8988T (cell line): ENCODE measurements at regions not wholly inside any gene's neighbourhood (a gene's known extent, or its start where the extent isn't known, plus 50 kb on each side); places are given as distances from the start of the nearest gene placed in this dataset.
"Not testable (repeated sequence)": the region's sequence is repeated elsewhere in the genome, so short reads cannot be mapped to it uniquely, and the experiment has no call there.

ENCODE experiments used
- DNase-seq: peaks from one replicate; pipeline ENCODE4 v3.0.0; 2011

DNA sequence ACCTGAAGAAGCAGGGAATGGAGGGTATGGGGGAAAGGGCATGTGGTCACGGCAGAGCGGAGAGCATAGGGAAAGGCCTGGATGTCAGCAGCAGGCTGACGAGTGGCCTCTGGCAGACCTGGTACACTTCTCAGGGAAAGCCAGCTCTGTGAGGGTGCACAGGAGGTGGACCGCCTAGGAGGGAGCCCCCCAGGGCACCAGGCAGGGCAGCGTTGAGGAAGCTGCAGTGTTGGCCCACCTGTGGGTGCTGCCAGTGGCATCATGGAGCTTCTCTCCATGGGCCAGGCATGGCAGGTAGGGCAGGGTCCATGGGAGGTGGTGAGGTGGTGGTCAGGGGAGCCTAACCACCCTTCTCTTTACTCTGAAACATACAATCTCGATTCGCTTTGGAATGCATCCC, 143.0 kb upstream of the PITX1 start:
- DNase-seq, result no peak

DNA sequence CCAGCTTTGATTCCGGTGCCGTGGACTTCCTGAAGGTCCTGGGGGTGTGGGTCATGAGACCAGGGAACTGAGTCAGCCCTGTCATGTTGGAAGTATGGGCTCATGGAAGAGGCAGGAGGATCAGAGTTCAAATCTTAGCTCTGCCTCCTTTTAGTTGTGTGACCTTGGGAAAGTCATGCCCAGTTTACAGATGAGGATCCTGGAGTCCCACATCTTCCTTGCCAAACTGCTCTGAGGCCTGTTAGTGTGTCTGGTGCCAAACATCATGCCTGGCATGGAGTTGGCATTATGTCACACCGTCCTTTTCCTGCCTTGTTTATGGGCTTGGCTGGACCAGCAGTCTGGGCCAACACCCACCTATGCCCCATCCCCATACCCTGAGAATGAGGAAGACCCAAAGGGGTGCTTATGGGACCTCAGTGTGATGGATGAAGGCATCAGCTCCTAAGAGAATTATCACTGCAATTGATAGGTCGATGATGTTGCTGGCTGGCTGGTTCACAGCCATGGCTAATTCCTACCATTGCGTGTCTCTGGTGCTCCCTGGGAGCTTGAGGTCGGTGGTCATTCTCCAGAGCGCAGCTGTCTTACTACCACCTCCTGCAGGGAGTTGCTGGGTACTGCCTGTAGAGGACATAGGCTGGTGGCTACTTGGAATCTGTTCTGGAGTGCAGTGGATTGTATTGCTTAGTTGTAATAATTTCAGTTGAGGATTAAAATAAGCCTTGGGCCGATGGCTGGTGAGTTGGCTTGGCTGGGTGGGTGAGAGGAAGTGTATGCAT, 140.5 kb upstream of the PITX1 start:
- DNase-seq, result no peak

DNA sequence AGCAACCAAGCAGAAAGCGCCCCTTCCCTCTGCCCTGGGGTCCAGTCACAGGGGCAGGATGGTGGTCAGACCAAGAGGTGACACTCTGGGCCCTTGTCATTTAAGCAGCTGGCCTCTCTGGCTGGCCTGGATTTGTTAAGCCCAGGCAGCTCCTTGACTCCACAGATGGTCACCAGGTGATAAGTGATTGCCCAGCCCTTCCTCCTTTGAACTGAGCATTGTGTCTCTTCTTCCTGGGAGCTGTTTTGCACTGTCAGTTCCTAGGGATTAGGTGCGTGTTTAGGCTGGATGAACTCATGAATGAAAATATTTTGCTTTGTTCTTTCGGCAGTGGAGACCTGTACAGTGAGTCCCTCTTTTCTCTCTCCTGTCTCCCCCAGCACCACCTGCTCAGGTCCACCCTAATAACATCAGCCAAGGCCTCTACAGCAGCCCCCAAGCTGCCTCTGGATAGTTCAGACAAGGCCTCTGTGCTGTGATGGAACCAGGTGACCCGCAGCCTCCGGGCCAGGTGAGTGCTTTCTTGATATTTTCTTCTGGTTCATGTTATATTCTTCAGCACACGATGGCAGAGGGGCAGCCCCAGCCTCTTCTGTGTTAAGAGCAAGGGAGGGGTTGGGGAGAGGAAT, 139.7 kb upstream of the PITX1 start:
- DNase-seq, result no peak

DNA sequence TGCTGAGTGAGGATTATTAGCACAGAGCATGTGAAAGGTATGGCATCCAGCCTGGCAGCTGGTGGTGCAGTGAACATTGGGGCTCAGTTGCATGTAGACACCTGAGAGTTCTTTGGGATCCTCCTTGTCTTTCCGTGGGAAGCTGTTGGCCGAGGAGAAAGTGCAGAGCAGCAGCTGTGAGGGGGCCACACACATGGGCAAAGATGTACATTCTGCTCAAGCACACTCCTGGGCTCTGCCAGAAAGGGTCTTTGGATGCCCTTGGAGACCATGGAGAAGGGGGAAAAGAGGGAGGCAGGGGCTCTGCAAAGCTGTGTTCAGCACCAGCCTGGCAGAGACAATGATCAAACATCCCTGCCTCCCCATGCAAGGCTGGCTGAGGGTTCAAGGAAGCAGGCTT, 138.7 kb upstream of the PITX1 start:
- no peak for DNase-seq

DNA sequence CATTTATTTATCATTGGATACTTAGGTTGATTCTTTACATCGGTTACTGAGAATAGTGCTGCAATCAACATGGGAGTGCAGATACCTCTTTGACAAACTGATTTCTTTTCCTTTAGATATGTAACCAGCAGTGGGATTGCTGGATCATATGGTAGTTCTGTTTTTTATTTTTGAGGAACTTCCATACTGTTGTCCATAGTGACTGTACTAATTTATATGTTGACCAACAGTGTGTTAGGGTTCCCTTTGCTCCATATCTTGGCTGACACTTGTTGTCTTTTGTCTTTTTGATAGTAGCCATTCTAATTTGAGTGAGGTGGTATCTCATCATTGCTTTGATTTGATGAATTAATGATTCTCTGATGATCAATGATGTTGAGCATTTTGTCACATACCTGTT, 137.3 kb upstream of the PITX1 start:
- DNase-seq, result no peak

DNA sequence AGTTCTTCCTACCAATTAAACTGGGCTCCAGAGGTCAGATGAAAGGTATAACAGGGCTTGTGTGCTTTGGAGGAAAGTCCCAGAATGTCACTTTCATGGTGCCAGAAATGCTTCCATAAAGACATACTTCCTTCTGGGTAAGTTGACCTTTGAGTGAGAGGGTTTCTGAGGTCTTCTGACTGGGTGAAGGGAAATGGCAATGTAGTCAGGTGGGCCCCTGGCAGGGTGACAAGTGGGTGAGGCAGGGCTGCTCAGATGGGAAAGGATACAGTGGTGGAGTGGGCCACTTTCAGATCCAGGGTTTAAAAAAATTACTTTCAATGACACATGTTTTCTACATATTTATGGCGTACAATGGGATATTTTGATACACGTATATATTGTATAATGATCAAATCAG, 136.5 kb upstream of the PITX1 start:
- no peak for DNase-seq

DNA sequence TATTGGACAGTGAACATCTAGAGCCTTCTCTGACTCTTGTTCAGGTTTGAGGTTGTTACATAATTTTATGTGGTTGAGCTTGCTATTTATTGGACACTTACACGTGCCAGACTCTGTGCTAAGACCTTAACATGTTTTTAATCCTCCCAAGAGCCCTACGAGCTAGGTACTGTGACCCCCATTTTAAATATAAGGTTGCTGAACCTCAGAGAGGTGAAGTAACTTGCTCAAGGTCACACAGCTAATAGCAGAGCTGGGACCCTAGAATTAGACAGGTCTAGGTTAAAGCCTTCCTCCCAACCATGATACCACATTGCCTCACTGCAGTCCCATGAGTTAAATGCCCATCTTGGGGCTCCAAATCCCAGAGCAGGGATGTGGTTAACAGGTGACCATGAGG, 135.7 kb upstream of the PITX1 start:
- no peak for DNase-seq

DNA sequence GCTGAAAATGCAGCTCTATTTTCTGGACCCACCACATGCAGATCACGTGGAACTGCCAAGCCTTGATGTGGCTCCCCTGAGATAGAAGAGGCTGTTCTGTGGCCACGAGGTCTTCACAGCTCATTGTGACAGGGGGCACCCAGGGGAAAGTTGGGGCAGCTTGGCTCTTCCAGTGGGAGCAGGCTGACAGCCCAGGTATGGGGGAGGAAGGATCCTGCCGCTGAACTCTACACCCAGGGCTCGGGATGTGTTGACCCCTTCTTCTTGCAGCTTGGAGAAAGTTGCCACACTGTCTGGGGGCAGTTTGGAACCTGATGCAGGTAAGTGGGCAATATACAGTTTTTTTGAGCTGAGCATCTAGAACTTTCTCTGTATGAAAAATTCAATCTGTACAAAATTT, 133.6 kb upstream of the PITX1 start:
- no peak for DNase-seq

DNA sequence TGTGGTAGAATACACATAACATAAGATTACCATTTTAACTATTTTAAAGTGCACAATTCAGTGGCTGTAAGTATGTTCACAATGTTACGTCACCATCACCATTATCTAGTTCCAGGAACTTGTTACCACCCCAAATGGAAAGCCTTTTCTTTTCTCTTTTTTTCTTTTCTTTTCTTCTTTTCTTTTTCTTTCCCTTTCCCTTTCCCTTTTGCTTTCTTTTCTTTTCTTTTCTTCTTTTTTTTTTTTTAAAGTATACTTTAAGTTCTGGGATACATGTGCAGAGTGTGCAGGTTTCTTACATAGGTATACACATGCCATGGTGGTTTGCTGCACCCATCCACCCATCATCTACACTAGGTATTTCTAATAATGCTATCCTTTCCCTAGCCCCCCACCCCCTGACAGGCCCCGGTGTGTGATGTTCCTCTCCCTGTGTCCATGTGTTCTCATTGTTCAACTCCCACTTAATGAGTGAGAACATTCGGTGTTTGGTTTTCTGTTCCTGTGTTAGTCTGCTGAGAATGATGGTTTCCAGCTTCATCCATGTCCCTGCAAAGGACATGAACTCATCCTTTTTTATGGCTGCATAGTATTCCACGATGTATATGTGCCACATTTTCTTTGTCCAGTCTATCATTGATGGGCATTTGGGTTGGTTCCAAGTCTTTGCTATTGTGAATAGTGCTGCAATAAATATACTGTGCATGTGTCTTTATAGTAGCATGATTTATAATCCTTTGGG, 131.0 kb upstream of the PITX1 start:
- DNase-seq, result not testable (repeated sequence)

DNA sequence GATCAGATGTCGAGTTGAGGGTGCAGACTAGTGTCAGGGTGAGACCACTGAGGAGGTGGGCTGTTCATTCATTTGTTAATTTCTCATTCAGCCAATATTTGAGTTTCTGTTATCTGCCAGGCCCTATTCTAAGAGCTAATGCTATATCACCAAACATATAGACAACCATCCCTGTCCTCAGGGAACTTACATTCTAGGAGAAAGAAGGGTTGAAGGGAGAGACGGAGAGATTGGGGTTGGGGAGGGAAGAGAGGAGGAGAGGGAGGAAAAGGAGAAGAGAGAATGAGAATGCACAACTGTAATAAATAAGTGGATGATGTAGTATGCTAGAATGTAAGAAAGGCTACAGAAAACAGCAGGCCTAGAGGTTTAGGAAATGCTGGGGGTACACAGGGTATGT, 129.9 kb upstream of the PITX1 start:
- DNase-seq, result no peak

DNA sequence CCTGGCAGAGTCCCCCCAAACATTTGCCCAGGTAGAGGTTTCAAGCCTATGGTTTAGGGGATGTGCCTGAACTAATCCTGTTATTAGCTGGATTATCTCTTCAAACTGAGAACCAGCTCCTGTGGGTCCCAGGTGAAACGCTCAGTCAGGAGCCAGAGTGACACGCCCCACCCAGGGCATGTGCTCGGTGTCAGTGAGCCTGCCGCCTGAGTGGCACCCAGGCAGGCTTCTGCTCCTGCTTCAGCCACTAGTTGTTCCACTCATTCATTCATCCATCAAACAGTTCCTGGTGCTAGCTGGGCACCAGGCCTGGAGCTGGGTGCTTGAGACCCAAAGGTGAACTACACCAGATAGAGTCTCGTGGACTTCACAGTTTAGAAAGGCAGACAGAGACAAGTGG, 129.4 kb upstream of the PITX1 start:
- DNase-seq, result no peak

DNA sequence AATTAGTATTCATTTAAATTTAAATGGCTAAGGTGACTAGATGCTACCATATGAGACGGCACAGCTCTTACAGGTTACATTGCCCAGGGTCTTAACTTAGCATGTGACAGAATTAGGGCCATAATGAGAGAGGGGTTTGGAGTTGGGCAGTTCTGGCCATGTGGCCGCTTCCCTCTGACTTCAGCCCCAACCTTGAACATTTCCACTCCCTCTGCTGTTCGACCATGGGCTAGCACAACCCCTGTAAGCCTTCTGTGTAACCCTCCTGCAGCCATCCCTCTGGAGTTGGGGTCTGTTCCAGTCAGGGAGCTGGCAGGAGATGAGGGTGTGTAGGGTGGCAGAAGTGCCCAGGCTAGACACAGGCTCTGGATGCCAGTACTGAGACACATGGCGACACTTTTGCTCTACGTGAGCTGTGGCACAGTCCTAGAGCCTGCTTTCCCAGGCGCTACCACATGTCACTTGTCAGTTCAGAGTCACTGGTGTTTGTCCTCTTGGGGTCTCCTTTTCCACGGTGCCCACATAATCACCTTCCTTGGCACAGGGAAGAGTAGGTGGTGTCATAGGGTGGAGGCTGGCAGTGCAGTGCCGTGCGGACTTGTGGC, 128.7 kb upstream of the PITX1 start:
- DNase-seq, result no peak

DNA sequence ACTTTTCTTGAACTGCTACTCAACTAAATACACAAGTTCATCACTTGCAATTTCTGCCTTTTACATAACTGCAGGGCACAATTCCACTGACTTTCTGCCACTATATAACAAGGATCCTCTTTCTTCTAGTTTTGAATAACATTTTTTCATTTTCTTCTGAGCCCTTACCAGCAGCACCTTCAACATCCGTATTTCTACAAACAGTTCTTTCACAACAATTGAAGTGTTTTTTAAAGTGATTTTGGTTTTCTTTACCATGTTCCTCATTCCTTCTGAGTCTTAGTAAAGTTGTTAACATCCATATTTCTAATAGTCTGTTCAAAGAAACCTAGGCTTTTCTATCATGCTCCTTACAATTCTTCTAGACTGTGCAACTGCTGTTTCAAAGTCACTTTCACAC, 127.2 kb upstream of the PITX1 start:
- DNase-seq, result no peak

DNA sequence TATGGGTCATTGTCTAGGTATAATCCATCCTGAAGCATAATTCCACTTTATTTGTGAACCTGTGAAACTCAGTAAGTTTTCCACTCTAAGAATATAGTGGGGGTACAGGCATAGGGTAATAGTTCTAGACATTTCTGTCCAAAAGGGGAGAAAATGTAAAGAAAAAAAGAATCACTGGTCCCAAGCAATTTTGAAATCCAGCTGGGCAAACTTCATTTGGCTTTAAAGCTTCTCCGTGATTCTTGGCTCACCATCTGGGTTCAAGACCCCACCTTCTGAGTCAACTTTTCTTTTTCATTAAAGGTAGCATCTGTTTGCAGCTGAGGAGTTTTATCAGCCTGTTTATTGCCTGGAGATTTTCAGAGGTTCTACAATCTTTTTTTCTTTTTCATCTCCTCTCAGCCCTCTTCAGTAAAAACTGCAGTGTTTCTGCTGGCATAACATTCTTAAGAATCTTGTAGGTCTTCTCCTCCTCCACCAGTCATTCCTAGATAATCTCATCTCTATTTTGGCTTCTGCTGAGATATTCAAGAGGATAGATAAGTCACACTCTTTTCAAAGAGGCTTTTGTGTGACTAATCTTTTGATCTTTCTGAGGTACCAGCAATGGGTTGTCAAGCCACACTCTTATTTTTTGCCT, 126.1 kb upstream of the PITX1 start:
- DNase-seq, result no peak

DNA sequence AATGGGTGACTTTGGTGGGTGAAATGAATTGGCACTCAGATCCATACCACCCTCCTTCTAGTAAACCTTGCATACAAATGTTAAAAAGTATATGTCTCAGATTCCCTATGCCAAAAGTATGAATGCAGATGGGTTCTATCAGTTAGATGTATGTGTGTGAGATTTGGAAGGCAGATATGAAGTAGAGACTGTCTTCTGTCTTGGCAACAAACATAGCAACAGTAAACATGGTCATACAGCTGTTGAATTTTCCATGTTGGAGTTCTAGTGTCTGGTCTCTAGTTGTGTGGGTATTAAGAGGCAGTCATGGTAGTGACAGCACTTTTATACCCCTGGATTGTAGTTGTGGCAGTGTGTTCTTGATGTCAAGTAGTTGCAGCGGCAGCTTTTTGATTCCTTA, 125.6 kb upstream of the PITX1 start:
- no peak for DNase-seq

DNA sequence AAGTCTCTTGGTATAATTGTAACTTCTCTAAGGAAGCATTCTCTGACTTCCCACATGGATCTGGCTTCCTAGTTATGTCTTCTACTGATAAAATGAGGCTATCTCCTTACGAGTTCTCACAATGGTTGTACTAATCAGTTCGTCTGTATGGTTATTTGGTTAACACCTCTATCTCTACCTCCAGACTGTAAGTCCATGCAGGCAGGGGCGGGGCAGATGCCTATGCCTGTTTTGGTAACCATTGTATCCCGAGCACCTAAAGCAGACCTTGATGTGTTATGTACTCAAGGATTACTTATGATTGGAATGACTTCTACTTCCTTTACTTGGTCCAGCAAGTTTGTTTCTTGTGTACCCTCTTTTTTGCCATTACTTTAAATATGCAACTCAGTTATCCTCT, 125.0 kb upstream of the PITX1 start:
- no peak for DNase-seq

DNA sequence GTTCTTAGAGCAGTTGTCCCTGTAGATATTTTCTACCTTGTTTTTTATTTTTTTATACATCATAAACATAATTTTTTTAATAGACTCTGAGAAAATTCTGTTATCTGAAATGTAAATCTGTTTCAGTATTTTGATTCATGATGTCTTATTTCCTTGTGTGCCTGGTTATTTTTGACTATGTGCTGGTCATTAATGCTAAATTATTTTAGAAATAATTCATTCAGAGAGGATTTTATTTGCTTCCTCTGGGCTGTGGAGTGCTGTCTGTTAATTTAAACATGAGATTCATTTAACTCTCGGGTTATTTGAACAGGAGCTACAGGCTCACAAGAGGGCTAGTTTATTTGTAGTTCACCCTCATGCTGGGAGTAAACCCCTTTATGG, 124.3 kb upstream of the PITX1 start:
- no peak for DNase-seq

DNA sequence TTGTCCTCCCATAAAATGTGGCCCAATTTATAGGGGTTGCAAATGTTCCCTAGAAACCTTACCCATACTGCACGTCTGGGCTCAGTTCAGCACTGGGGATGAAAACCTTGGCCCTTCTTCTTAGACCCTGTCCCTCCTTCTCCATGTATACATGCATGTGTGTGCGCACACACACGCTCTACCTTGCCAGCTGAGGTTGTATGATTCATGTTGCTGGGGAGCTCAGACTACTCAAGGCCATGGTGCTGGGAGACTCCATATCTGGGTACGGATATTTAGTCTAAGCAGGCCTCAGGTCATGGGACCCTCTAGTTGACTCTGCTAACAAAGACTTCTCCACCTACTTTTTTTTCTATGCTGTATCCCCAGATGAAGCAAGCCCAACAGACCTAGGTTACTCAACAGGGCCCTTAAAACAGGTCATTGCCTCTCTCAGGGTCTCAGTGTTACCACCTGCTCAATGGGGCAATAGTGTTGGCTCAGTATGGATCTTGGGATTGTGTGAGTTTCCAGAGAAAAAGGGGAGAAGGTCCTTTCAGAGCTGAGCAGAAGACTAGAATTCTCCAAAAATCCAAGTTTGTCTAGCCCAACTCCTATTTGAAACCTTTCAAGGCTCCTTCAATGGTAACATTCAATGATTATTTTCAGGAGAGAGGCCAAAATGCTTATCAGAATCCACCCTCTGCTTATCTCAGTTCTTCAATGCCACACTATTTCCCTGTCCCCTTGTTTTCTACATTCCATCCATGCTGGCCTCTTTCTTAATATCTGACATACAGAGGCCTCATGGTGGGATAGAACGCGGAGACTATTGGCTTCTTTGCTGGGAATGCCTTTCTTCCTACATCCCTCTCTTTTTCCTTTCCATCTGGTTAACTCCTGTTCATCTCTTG, 123.6 kb upstream of the PITX1 start:
- DNase-seq, result no peak

DNA sequence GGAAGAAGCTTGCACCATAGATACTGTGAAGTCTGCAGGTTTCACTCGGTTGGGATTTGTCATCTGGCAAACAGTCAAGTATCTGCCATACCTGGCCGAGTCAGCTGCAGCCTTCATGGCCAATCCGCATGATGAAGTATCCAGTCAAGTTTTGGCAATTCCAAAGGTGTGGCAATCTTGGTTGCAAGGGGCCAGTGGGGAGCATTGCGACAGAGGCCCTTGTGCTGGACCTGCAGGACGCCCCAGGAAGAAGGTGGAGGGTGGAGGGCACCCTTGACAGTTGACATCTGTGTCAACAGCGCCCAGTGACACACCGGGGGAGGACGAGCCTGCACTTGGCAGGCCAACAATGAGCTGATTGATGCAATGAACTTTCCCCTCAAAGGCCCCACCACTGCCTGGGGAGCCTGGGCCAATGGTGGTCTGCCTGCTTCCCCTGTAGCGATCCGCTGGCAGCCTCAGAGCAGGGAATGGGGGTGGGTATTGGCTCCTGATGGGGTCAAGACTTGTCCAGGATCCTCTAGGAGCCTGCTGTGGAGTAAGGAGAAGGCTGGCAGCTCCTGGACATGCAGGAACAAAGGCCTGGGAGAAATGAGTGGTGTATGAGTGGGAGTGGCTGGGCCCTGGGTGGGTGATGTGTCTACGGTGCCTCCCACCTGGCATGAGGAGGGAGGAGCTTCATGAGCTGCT, 122.8 kb upstream of the PITX1 start:
- DNase-seq, result no peak

DNA sequence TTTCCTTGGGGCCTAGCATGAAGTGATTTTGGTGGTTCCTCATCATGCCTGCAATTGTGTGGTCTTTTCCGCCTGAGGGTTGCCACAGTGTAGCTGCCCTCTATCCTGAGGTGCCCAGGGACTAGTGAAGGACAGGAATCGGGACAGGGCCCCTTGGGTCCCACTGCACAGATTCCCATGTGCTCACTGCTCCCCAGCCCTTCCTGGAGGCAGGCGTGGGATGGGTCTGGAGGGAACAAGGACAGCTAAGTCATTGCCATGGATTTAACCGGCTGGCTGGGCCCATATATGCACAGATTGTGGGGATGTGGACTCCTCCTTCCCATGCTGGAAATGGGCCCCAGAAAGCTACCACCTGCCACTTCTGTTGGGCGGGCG, 122.3 kb upstream of the PITX1 start:
- DNase-seq, result no peak

DNA sequence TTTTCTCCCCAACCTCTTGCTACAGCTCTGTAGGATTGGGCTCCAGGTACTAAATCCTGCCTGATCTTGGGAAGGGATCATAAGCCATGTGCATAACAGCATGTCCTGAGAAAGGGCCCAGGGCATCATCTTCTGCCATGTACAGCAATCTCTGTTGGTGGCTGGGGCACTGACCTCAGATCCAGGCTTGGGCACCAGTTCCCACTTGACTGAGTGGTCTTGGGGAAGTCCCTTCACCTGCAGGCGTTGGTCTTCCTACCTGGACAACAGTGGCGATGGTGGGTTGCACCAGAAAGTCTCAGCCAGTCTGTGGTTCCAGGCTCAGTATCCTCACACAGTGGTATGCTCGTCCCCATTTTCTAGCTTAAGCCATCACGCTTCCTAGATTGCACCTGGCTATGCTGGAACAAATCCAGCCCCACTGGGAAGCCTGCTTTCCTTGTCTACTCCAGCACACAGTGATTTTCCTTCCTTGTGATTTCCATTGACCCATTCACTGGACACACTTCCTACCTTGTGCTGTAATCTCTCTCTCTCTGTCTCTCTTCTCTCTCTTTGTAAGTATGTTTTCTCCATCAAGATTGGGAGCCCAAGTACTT, 121.7 kb upstream of the PITX1 start:
- no peak for DNase-seq
